IMR-90 (cell line): ENCODE measurements at regions not wholly inside any gene's neighbourhood (a gene's known extent, or its start where the extent isn't known, plus 50 kb on each side); places are given as distances from the start of the nearest gene placed in this dataset.

Source experiments
- ATAC-seq: fragments of 200-7000 bp; cut with Tn5 transposase; 2 replicates; pipeline ENCODE4 v1.9.1; 2020; ENCODE audit warnings: low read depth, mild to moderate bottlenecking, moderate library complexity
- BruUV-seq: library from RNA; stranded (reverse); fragments of 400-500 nt; replicated peaks from 2 replicates; lab custom pipeline; 2021; lab: Mats Ljungman, UMichigan
- CTCF ChIA-PET: fragments of 300-600 bp; formaldehyde crosslinking; extraction: SDS; loops from one replicate; lab custom pipeline; 2021; ENCODE audit warnings: antibody characterized with exemption; lab: Yijun Ruan, JAX
- POLR2A ChIA-PET: fragments of 300-600 bp; sonication (Branson Sonifier 250); formaldehyde crosslinking; loops from one replicate; lab custom pipeline; 2022; ENCODE audit warnings: antibody characterized with exemption; ENCODE audit not compliant: unreplicated experiment; lab: Charles Lee
- DNase-seq: peaks from one replicate; pipeline ENCODE4 v3.0.0; 2013
- H2AFZ ChIP-seq: replicated peaks from 2 replicates; pipeline ENCODE3; 2013; ENCODE audit warnings: low read length, mild to moderate bottlenecking; ENCODE audit not compliant: poor library complexity
- H2AK5ac ChIP-seq: 2 replicates; pipeline ENCODE4 v1.6.1; 2013; ENCODE audit warnings: low read depth, low read length, inconsistent platforms
- H2AK9ac ChIP-seq: replicated peaks from 2 replicates; pipeline ENCODE3; 2013; ENCODE audit warnings: mild to moderate bottlenecking, low read depth, low read length, moderate library complexity; ENCODE audit not compliant: poor library complexity
- H2BK120ac ChIP-seq: 2 replicates; pipeline ENCODE4 v1.6.1; 2013; ENCODE audit warnings: low read depth, low read length, inconsistent platforms
- H2BK15ac ChIP-seq: 3 replicates; pipeline ENCODE4 v1.6.1; 2013; ENCODE audit warnings: low read depth, low read length, inconsistent platforms
- H2BK20ac ChIP-seq: 2 replicates; pipeline ENCODE4 v1.6.1; 2013; ENCODE audit warnings: low read depth, mild to moderate bottlenecking, inconsistent platforms, low read length, moderate library complexity
- H2BK5ac ChIP-seq: 2 replicates; pipeline ENCODE4 v1.6.1; 2013; ENCODE audit warnings: mild to moderate bottlenecking, low read depth, low read length, inconsistent platforms; ENCODE audit not compliant: poor library complexity, severe bottlenecking
- H3K14ac ChIP-seq: replicated peaks from 2 replicates; pipeline ENCODE4 v1.6.1; 2013; ENCODE audit warnings: low read depth, low read length, inconsistent platforms
- H3K18ac ChIP-seq: 2 replicates; pipeline ENCODE4 v1.6.1; 2013; ENCODE audit warnings: low read depth, low read length, control low read depth
- H3K23ac ChIP-seq: 2 replicates; pipeline ENCODE4 v1.6.1; 2013; ENCODE audit warnings: low read depth, low read length, inconsistent platforms
- H3K27ac ChIP-seq: 2 replicates; pipeline ENCODE4 v1.5.1; 2013; ENCODE audit warnings: mild to moderate bottlenecking, control low read depth, low read length; ENCODE audit not compliant: insufficient read depth
- H3K27me3 ChIP-seq: 2 replicates; pipeline ENCODE4 v1.6.1; 2013; ENCODE audit warnings: low read length; ENCODE audit not compliant: control insufficient read depth, insufficient read depth
- H3K36me3 ChIP-seq: 2 replicates; pipeline ENCODE4 v1.6.1; 2013; ENCODE audit warnings: low read length, mixed read lengths; ENCODE audit not compliant: control insufficient read depth, insufficient read depth
- H3K4ac ChIP-seq: 2 replicates; pipeline ENCODE4 v1.6.1; 2013; ENCODE audit warnings: low read depth, low read length, inconsistent platforms
- H3K4me1 ChIP-seq: 2 replicates; pipeline ENCODE4 v1.6.1; 2013; ENCODE audit warnings: low read length, mixed read lengths; ENCODE audit not compliant: control insufficient read depth, insufficient read depth
- H3K4me2 ChIP-seq: 2 replicates; pipeline ENCODE4 v1.6.1; 2013; ENCODE audit warnings: low read depth, mild to moderate bottlenecking, control low read depth, low read length, moderate library complexity
- H3K4me3 ChIP-seq: 2 replicates; pipeline ENCODE4 v1.5.1; 2013; ENCODE audit warnings: low read depth, mild to moderate bottlenecking, control low read depth, low read length, moderate library complexity; ENCODE audit not compliant: insufficient read depth
- H3K56ac ChIP-seq: 2 replicates; pipeline ENCODE4 v1.6.1; 2013; ENCODE audit warnings: low read length, inconsistent platforms; ENCODE audit not compliant: insufficient read depth; ENCODE audit errors: extremely low read depth
- H3K79me1 ChIP-seq, 2 experiments: 2 replicates each; pipeline ENCODE4 v1.6.1; 2013; ENCODE audit warnings: low read length in 2 of 2, inconsistent platforms in 1 of 2, low read depth in 1 of 2
- H3K9ac ChIP-seq: 2 replicates; pipeline ENCODE4 v1.6.1; 2013; ENCODE audit warnings: low read depth, low read length, control low read depth
- H3K9me1 ChIP-seq: 2 replicates; pipeline ENCODE4 v1.6.1; 2013; ENCODE audit warnings: low read length, inconsistent platforms; ENCODE audit not compliant: insufficient read depth
- H3K9me3 ChIP-seq: 2 replicates; pipeline ENCODE4 v1.6.1; 2013; ENCODE audit warnings: low read length; ENCODE audit not compliant: control insufficient read depth, insufficient read depth
- H4K20me1 ChIP-seq: 2 replicates; pipeline ENCODE4 v1.6.1; 2013; ENCODE audit warnings: low read length, inconsistent platforms; ENCODE audit not compliant: insufficient read depth
- H4K5ac ChIP-seq: 2 replicates; pipeline ENCODE4 v1.6.1; 2013; ENCODE audit warnings: mild to moderate bottlenecking, low read depth, low read length, control low read depth
- H4K8ac ChIP-seq, 2 experiments: 2 replicates each; pipeline ENCODE4 v1.6.1; 2013; ENCODE audit warnings: low read depth in 2 of 2, low read length in 2 of 2, control low read depth in 1 of 2, inconsistent platforms in 1 of 2
- H4K91ac ChIP-seq: 2 replicates; pipeline ENCODE4 v1.6.1; 2013; ENCODE audit warnings: low read depth, low read length, inconsistent platforms; ENCODE audit not compliant: insufficient read depth
- BHLHE40 ChIP-seq: fragments of 150-350 bp; IDR thresholded peaks from 2 replicates; pipeline ENCODE4 v1.6.1; 2016; ENCODE audit warnings: mild to moderate bottlenecking, low read depth, low read length
- CEBPB ChIP-seq: IDR thresholded peaks from 2 replicates; pipeline ENCODE4 v1.6.1; 2012; ENCODE audit warnings: low read depth, low read length, improper control_type of control experiment
- CHD1 ChIP-seq: IDR thresholded peaks from 2 replicates; pipeline ENCODE4 v1.6.1; 2012; ENCODE audit warnings: low read depth, low read length, improper control_type of control experiment
- CTCF ChIP-seq: conservative IDR thresholded peaks from 2 replicates; pipeline ENCODE4 v1.5.1; 2012; ENCODE audit warnings: mild to moderate bottlenecking, low read depth, low read length, improper control_type of control experiment
- FOS ChIP-seq: fragments of 150-350 bp; IDR thresholded peaks from 2 replicates; pipeline ENCODE4 v1.6.1; 2016; ENCODE audit warnings: low read depth, low read length
- MAFK ChIP-seq: IDR thresholded peaks from 2 replicates; pipeline ENCODE4 v1.6.1; 2012; ENCODE audit warnings: low read depth, low read length, improper control_type of control experiment
- MAZ ChIP-seq: IDR thresholded peaks from 2 replicates; pipeline ENCODE4 v1.6.1; 2012; ENCODE audit warnings: low read depth, mild to moderate bottlenecking, low read length, improper control_type of control experiment, moderate library complexity, borderline replicate concordance
- MXI1 ChIP-seq: IDR thresholded peaks from 2 replicates; pipeline ENCODE4 v1.6.1; 2012; ENCODE audit warnings: low read depth, mild to moderate bottlenecking, low read length, moderate library complexity, borderline replicate concordance
- NFE2L2 ChIP-seq: fragments of 150-350 bp; IDR thresholded peaks from 2 replicates; pipeline ENCODE4 v1.6.1; 2016; ENCODE audit warnings: low read depth, mild to moderate bottlenecking, low read length
- POLR2A ChIP-seq: IDR thresholded peaks from 2 replicates; pipeline ENCODE4 v1.6.1; 2012; ENCODE audit warnings: mild to moderate bottlenecking, low read depth, low read length
- RCOR1 ChIP-seq: IDR thresholded peaks from 2 replicates; pipeline ENCODE4 v1.6.1; 2012; ENCODE audit warnings: mild to moderate bottlenecking, low read length, improper control_type of control experiment; ENCODE audit not compliant: insufficient replicate concordance
- RFX5 ChIP-seq: IDR thresholded peaks from 2 replicates; pipeline ENCODE4 v1.8.0; 2012; ENCODE audit warnings: low read depth, mild to moderate bottlenecking, low read length, moderate library complexity
- SMC3 ChIP-seq: fragments of 150-350 bp; IDR thresholded peaks from 2 replicates; pipeline ENCODE4 v1.6.1; 2016; ENCODE audit warnings: low read depth, mild to moderate bottlenecking, antibody characterized with exemption, low read length, moderate library complexity
- WGBS, 2 experiments: methylation state at CpG; one replicate each; pipeline versions ENCODE4 v1.1.5 to v1.1.7; 2013; ENCODE audit warnings: missing lambda C conversion rate in 2 of 2; ENCODE audit not compliant: insufficient read length in 1 of 2; ENCODE audit errors: extremely low coverage in 2 of 2; 5-methylcytosine and 5-hydroxymethylcytosine counted together
- dilution Hi-C: fragments of 300-500 bp; cut with HindIII; formaldehyde crosslinking; loops from one replicate; pipeline ENCODE4 v1.14.3; 2018; ENCODE audit warnings: low sequenced_read_pairs; ENCODE audit not compliant: unreplicated experiment
- in situ Hi-C: fragments of 300-500 bp; cut with MboI; formaldehyde crosslinking; loops from 3 replicates; pipeline ENCODE4 v1.14.3; 2019; ENCODE audit warnings: low sequenced_read_pairs, inconsistent platforms, mixed read lengths
- intact Hi-C: fragments of 100-400 bp; cut with micrococcal nuclease; formaldehyde crosslinking; loops from 2 replicates; pipeline ENCODE4 v1.10.0; 2022
- TF ChIP-seq, protein P1 (sequence below): fragments of 150-350 bp; IDR thresholded peaks from 2 replicates; pipeline ENCODE4 v1.6.1; 2017; ENCODE audit warnings: mild to moderate bottlenecking, antibody characterized with exemption, low read length, low read depth
- TF ChIP-seq, protein P2 (sequence below): fragments of 150-350 bp; IDR thresholded peaks from 2 replicates; pipeline ENCODE4 v1.6.1; 2016; ENCODE audit warnings: low read depth, mild to moderate bottlenecking, low read length, moderate library complexity, borderline replicate concordance

GRCh38 chr2:149920389-149920788, 332.8 kb upstream of the MMADHC start:
- ATAC-seq, result no peak
- DNase-seq, result no peak
- H3K27ac ChIP-seq, result no peak overlapping the region
- no peak overlapping the region for H2BK120ac ChIP-seq
- H3K79me1 ChIP-seq, result no peaks in the 10 kb centered on the region
- no peak overlapping the region for H3K9ac ChIP-seq
- no peak overlapping the region for H3K23ac ChIP-seq
- TF ChIP-seq BHLHE40 (no peak), CEBPB (no peak), SMC3 (no peak), CHD1 (no peak), POLR2A (no peak), MAZ (no peak), NFE2L2 (no peak), FOS (no peak), CTCF (no peak), MXI1 (no peak), RCOR1 (no peak), MAFK (no peak), RFX5 (no peak)
- TF ChIP-seq, protein P1, sequence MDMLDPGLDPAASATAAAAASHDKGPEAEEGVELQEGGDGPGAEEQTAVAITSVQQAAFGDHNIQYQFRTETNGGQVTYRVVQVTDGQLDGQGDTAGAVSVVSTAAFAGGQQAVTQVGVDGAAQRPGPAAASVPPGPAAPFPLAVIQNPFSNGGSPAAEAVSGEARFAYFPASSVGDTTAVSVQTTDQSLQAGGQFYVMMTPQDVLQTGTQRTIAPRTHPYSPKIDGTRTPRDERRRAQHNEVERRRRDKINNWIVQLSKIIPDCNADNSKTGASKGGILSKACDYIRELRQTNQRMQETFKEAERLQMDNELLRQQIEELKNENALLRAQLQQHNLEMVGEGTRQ, result no peak
- TF ChIP-seq, protein P2, sequence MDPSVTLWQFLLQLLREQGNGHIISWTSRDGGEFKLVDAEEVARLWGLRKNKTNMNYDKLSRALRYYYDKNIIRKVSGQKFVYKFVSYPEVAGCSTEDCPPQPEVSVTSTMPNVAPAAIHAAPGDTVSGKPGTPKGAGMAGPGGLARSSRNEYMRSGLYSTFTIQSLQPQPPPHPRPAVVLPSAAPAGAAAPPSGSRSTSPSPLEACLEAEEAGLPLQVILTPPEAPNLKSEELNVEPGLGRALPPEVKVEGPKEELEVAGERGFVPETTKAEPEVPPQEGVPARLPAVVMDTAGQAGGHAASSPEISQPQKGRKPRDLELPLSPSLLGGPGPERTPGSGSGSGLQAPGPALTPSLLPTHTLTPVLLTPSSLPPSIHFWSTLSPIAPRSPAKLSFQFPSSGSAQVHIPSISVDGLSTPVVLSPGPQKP, result no peak
- no peak overlapping the region for H2AFZ ChIP-seq
- no peak overlapping the region for H3K56ac ChIP-seq
- no CpG with 5 or more reads among the region's 3 CpGs for WGBS, 2 experiments
- no peak overlapping the region for H3K18ac ChIP-seq
- POLR2A ChIA-PET, result no interaction called here
- no peak overlapping the region for H3K4me3 ChIP-seq
- H2AK5ac ChIP-seq, result no peak overlapping the region
- H4K91ac ChIP-seq, result no peak overlapping the region
- no peaks in the 10 kb centered on the region for H3K36me3 ChIP-seq
- no peak overlapping the region for H2BK20ac ChIP-seq
- no peaks in the 10 kb centered on the region for H3K9me3 ChIP-seq
- H4K5ac ChIP-seq, result no peak overlapping the region
- BruUV-seq, result no TSS peak
- H3K4ac ChIP-seq, result no peak overlapping the region
- no peaks in the 10 kb centered on the region for H3K9me1 ChIP-seq
- H4K8ac ChIP-seq, result no peak overlapping the region
- no peaks in the 10 kb centered on the region for H3K27me3 ChIP-seq
- no peak overlapping the region for H2BK15ac ChIP-seq
- in situ Hi-C loops (no loop called here), dilution Hi-C loops (no loop called here), intact Hi-C loops (loop anchor here (5.0 to 10.0 kb wide), 2 partner anchors 43 to 544 kb away; no protein-coding TSS in a partner anchor)
- H3K14ac ChIP-seq, result no peak overlapping the region
- no peaks in the 10 kb centered on the region for H4K20me1 ChIP-seq
- H3K4me2 ChIP-seq, result no peak overlapping the region
- no peak overlapping the region for H2BK5ac ChIP-seq
- CTCF ChIA-PET, result no interaction called here
- no peak overlapping the region for H2AK9ac ChIP-seq
- peaks cover 5% of the 10 kb centered on the region; the same call in 1 of the 2 replicates for H3K4me1 ChIP-seq
